Smooth muscle cell (in vitro differentiated cells): ENCODE measurements at regions not wholly inside any gene's neighbourhood (a gene's known extent, or its start where the extent isn't known, plus 50 kb on each side); places are given as distances from the start of the nearest gene placed in this dataset.

ENCODE experiments used
- DNase-seq: peaks from one replicate; lab custom pipeline; 2025; ENCODE audit not compliant: unreplicated experiment; lab: John Stamatoyannopoulos, UW
- H2AFZ ChIP-seq: fragments of 200-600 bp; sonication (generic); 2 replicates; pipeline ENCODE4 v1.6.0; 2016; ENCODE audit warnings: antibody characterized with exemption, low read depth, mild to moderate bottlenecking
- H3F3A ChIP-seq: fragments of 200-600 bp; sonication (generic); 2 replicates; pipeline ENCODE4 v1.6.0; 2017; ENCODE audit warnings: antibody characterized with exemption, low read depth
- H3K27ac ChIP-seq: fragments of 200-600 bp; sonication (generic); 2 replicates; pipeline ENCODE4 v1.5.1; 2016; ENCODE audit warnings: low read depth, mild to moderate bottlenecking
- H3K27me3 ChIP-seq: fragments of 200-600 bp; sonication (generic); 2 replicates; pipeline ENCODE4 v1.6.1; 2016; ENCODE audit warnings: low read depth, mild to moderate bottlenecking
- H3K36me3 ChIP-seq: fragments of 200-600 bp; sonication (generic); 2 replicates; pipeline ENCODE4 v1.5.1; 2016; ENCODE audit warnings: low read depth
- H3K4me1 ChIP-seq: fragments of 200-600 bp; sonication (generic); 2 replicates; pipeline ENCODE4 v1.5.1; 2016; ENCODE audit warnings: low read depth
- H3K4me2 ChIP-seq: fragments of 200-600 bp; sonication (generic); 2 replicates; pipeline ENCODE4 v1.6.0; 2016; ENCODE audit warnings: mild to moderate bottlenecking
- H3K4me3 ChIP-seq: fragments of 200-600 bp; sonication (generic); 2 replicates; pipeline ENCODE4 v1.5.1; 2016; ENCODE audit warnings: mild to moderate bottlenecking
- H3K79me2 ChIP-seq: fragments of 200-600 bp; sonication (generic); 2 replicates; pipeline ENCODE4 v1.6.0; 2016; ENCODE audit warnings: low read depth, mild to moderate bottlenecking
- H3K9ac ChIP-seq: fragments of 200-600 bp; sonication (generic); 2 replicates; pipeline ENCODE4 v1.6.0; 2016; ENCODE audit warnings: low read depth
- H3K9me3 ChIP-seq: fragments of 200-600 bp; sonication (generic); replicated peaks from 2 replicates; pipeline ENCODE4 v1.5.1; 2016; ENCODE audit warnings: low read depth
- H4K20me1 ChIP-seq: fragments of 200-600 bp; sonication (generic); 2 replicates; pipeline ENCODE4 v1.6.0; 2016; ENCODE audit warnings: low read depth
- WGBS: methylation state at CpG from one replicate; pipeline ENCODE4 v1.1.7; 2016; ENCODE audit warnings: low lambda C conversion rate; 5-methylcytosine and 5-hydroxymethylcytosine counted together
- TF ChIP-seq, protein P1 (sequence below): fragments of 200-600 bp; sonication (generic); IDR thresholded peaks from 2 replicates; pipeline ENCODE4 v1.5.1; 2017; ENCODE audit warnings: borderline replicate concordance, mild to moderate bottlenecking, antibody characterized with exemption; ENCODE audit not compliant: insufficient read depth, poor library complexity, severe bottlenecking

DNA sequence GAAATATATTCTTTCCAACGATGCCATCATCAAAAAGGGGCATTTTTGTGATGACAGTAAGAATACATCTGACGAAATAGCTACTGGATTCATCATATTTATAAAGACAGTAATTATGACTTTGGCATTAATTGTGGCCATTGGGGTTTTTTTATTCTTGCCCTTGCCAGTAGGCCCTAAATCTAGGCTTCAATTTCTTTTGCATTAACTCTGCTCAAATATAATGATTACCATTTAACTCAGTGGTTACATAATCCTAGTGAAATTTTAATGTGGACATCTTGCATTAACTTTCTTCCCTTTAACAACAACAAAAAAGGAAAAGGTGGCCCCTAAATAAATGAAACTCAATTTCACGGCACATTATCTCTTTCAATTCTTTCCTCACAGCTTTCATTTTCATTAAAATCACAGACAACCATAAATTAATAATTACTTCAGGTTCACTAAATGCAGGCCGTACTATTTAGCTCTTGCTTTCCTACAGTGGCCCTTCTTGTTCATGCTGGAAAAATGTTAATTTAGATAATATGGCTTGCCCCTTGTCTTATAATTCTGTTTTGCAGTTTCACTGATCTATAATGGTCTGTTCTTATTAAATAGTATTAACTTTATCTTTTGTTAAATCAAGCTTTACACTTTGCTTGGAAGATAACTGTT lies 615.6 kb downstream of the DACH1 start:
- WGBS: 80% methylated on average over 4 of the region's 4 CpGs
- TF ChIP-seq, protein P1, sequence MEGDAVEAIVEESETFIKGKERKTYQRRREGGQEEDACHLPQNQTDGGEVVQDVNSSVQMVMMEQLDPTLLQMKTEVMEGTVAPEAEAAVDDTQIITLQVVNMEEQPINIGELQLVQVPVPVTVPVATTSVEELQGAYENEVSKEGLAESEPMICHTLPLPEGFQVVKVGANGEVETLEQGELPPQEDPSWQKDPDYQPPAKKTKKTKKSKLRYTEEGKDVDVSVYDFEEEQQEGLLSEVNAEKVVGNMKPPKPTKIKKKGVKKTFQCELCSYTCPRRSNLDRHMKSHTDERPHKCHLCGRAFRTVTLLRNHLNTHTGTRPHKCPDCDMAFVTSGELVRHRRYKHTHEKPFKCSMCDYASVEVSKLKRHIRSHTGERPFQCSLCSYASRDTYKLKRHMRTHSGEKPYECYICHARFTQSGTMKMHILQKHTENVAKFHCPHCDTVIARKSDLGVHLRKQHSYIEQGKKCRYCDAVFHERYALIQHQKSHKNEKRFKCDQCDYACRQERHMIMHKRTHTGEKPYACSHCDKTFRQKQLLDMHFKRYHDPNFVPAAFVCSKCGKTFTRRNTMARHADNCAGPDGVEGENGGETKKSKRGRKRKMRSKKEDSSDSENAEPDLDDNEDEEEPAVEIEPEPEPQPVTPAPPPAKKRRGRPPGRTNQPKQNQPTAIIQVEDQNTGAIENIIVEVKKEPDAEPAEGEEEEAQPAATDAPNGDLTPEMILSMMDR: no peak
- Histone ChIP-seq H4K20me1 (no peaks in the 10 kb centered on the region), H3K9ac (no peak overlapping the region), H3K4me3 (no peak overlapping the region), H2AFZ (peak overlapping the region; percentile 28), H3K27me3 (no peaks in the 10 kb centered on the region), H3K79me2 (no peaks in the 10 kb centered on the region), H3K27ac (no peak overlapping the region), H3K9me3 (no peaks in the 10 kb centered on the region), H3K4me1 (no peaks in the 10 kb centered on the region), H3K36me3 (no peaks in the 10 kb centered on the region), H3F3A (no peaks in the 10 kb centered on the region), H3K4me2 (no peak overlapping the region)
- no peak for DNase-seq

DNA sequence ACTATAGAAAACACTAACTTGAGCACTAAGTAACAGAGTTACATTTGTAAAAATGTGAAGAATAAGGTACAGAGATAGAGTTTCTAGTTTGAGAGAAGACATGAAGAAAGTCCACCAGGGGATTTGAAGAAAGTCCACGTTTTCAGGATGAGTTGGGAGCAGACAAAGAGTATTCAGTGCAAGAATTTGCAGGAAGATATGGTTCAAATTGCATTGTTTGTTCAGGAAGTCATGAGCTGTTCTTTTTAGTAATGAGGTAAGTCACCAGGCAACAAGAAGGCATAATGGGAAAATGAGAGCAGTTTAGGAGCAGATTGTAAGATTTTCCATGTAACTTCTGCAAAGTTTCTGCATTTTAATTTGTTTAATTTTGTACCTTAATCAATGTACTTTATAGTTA lies 618.0 kb downstream of the DACH1 start:
- no peak for DNase-seq
- no peaks in the 10 kb centered on the region for H3K36me3 ChIP-seq
- no peaks in the 10 kb centered on the region for H3F3A ChIP-seq
- no peaks in the 10 kb centered on the region for H3K27me3 ChIP-seq
- TF ChIP-seq, protein P1: no peak
- no peak overlapping the region for H2AFZ ChIP-seq
- no peak overlapping the region for H3K4me3 ChIP-seq
- no peak overlapping the region for H3K4me2 ChIP-seq
- H3K27ac ChIP-seq: no peak overlapping the region
- H3K79me2 ChIP-seq: no peaks in the 10 kb centered on the region
- 73% methylated on average over 1 of the region's 1 CpG for WGBS
- no peak overlapping the region for H3K9ac ChIP-seq
- H3K9me3 ChIP-seq: no peaks in the 10 kb centered on the region
- no peaks in the 10 kb centered on the region for H4K20me1 ChIP-seq
- no peaks in the 10 kb centered on the region for H3K4me1 ChIP-seq

DNA sequence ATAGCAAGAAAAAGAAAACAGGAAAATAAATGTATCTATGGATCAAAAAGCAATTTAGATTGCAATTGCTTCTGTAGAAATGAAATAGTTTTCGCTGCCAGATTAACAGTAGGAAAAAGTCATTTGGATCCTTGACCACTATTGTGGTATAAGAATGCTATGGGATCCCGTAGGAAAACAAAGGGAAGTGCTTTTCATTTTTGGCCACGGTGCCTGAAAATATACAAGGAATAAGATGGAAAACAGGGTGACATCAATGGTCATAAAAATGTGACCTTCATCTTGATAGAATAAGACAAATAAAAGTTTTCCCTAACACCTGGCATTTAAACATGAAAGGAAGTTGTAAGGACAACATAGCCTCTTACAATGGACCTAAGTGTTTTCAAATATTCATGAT lies 622.8 kb downstream of the DACH1 start:
- Histone ChIP-seq H3K4me3 (no peak overlapping the region), H3K27me3 (no peaks in the 10 kb centered on the region), H3K27ac (no peak overlapping the region), H2AFZ (no peak overlapping the region), H3K4me2 (no peak overlapping the region), H3K9ac (no peak overlapping the region), H3K4me1 (peaks cover 25% of the 10 kb centered on the region), H4K20me1 (no peaks in the 10 kb centered on the region), H3K9me3 (no peaks in the 10 kb centered on the region), H3K36me3 (no peaks in the 10 kb centered on the region), H3K79me2 (no peaks in the 10 kb centered on the region), H3F3A (no peaks in the 10 kb centered on the region)
- DNase-seq: no peak
- 93% methylated on average over 3 of the region's 3 CpGs for WGBS
- TF ChIP-seq, protein P1: no peak

DNA sequence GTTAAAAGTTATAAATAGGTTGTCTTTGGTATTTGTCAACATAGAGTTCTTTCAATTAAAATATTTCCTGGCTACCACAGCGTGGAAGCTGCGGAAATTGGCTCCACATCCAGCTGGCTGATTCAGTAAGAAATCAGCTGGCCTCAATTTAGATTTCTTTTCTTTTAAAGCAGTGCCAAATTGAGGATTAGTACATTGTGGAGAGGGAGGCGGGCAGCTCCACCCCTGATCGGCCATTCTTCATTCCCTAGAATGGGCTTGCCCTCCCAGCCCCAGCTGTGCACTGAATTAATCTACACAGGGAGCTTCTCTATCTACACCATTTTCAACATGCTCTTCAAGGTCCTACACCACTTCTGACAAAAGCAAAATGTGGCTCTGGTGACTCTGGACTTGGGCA lies 624.8 kb downstream of the DACH1 start:
- Histone ChIP-seq H3K9me3 (no peaks in the 10 kb centered on the region), H4K20me1 (no peaks in the 10 kb centered on the region), H3K4me2 (no peak overlapping the region), H3K4me1 (peaks cover 25% of the 10 kb centered on the region), H3K36me3 (no peaks in the 10 kb centered on the region), H3K4me3 (no peak overlapping the region), H3K27ac (no peak overlapping the region), H2AFZ (peak overlapping the region; percentile 27), H3F3A (no peaks in the 10 kb centered on the region), H3K9ac (no peak overlapping the region), H3K79me2 (no peaks in the 10 kb centered on the region), H3K27me3 (no peaks in the 10 kb centered on the region)
- TF ChIP-seq, protein P1: no peak
- DNase-seq: no peak
- 88% methylated on average over 4 of the region's 4 CpGs for WGBS
